ENCODE measurements at regions not wholly inside any gene's neighbourhood (a gene's known extent, or its start where the extent isn't known, plus 50 kb on each side); places are given as distances from the start of the nearest gene placed in this dataset.

DNA sequence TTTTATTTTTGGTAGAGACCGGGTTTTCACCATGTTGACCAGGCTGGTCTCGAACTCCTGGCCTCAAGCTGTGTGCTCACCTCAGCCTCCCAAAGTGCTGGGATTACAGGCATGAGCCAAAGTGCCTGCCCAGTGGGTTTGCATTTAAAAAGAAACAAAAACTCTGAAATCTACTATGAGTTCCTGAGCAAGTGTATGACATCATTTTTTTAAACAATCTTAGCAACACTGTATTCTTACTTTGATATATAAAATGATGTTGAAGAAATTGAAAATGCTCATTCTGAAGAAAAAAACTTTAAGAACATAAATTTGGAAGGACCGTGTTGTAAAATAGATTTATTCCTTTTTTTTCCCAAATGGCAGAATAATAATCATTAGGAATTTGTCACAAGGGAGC lies 1199.7 kb downstream of the DIAPH3 start:
- intact Hi-C loops (cut with DNase I), result no loop called here
- Histone ChIP-seq H3K4me3 (no peak overlapping the region), H3K27ac (no peak overlapping the region), H3K9me3 (no peaks in the 10 kb centered on the region), H3K4me1 (no peaks in the 10 kb centered on the region), H3K27me3 (ENCODE audit: low read depth) (no peaks in the 10 kb centered on the region), H3K36me3 (no peaks in the 10 kb centered on the region)
- TF ChIP-seq, protein P1, sequence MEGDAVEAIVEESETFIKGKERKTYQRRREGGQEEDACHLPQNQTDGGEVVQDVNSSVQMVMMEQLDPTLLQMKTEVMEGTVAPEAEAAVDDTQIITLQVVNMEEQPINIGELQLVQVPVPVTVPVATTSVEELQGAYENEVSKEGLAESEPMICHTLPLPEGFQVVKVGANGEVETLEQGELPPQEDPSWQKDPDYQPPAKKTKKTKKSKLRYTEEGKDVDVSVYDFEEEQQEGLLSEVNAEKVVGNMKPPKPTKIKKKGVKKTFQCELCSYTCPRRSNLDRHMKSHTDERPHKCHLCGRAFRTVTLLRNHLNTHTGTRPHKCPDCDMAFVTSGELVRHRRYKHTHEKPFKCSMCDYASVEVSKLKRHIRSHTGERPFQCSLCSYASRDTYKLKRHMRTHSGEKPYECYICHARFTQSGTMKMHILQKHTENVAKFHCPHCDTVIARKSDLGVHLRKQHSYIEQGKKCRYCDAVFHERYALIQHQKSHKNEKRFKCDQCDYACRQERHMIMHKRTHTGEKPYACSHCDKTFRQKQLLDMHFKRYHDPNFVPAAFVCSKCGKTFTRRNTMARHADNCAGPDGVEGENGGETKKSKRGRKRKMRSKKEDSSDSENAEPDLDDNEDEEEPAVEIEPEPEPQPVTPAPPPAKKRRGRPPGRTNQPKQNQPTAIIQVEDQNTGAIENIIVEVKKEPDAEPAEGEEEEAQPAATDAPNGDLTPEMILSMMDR (IDR thresholded peaks at IDR 0.05), result no peak
- DNase-seq, result no peak
- no peak for ATAC-seq

DNA sequence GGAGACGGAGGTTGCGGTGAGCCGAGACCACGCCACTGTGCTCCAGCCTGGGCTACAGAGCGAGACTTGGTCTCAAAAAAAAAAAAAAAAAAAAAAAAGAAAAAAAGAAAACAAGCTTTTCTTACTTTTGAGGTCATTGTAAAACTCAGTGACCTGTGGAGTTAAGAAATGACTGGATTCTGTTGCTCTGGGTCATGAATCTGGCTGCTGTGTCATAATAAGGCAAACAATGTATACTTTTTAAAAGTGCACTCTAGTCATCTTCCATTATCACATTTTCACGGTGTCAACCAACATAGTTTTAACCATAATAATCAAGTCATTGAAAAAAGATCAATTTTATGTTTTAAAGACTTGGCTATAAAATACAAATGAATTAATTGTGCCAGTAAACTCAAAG lies 1186.6 kb downstream of the DIAPH3 start:
- DNase-seq (no peak), ATAC-seq (no peak)
- TF ChIP-seq, protein P1 (IDR thresholded peaks at IDR 0.05), result no peak
- Histone ChIP-seq H3K36me3 (no peaks in the 10 kb centered on the region), H3K4me1 (no peaks in the 10 kb centered on the region), H3K4me3 (no peak overlapping the region), H3K27ac (no peak overlapping the region), H3K27me3 (ENCODE audit: low read depth) (no peaks in the 10 kb centered on the region), H3K9me3 (peaks cover 1% of the 10 kb centered on the region)
- intact Hi-C loops (cut with DNase I), result no loop called here

DNA sequence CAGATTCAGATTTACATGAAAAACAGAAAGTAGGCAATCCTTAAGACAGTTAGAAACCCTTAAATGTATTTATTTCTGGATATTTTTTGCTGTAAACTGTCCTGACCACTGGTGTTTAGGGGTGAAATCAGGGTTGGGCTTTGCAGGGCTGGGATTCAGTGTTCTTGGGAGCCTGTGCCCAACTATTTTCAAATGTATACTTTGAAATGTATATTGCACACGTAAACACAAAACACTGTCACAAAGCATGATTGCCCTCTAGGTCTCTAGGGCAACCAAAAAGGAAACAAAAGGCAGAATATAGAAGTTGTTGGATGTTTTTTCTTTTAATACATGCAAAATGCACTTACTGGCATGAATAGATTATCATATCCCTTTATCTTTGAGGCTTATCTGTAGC lies 1185.4 kb downstream of the DIAPH3 start:
- TF ChIP-seq, protein P1 (IDR thresholded peaks at IDR 0.05), result no peak
- intact Hi-C loops (cut with DNase I), result no loop called here
- no peaks in the 10 kb centered on the region for H3K36me3 ChIP-seq
- no peaks in the 10 kb centered on the region for H3K27me3 ChIP-seq (ENCODE audit: low read depth)
- no peak overlapping the region for H3K4me3 ChIP-seq
- no peak overlapping the region for H3K27ac ChIP-seq
- H3K9me3 ChIP-seq, result peaks cover 4% of the 10 kb centered on the region
- no peaks in the 10 kb centered on the region for H3K4me1 ChIP-seq
- DNase-seq (no peak), ATAC-seq (no peak)

DNA sequence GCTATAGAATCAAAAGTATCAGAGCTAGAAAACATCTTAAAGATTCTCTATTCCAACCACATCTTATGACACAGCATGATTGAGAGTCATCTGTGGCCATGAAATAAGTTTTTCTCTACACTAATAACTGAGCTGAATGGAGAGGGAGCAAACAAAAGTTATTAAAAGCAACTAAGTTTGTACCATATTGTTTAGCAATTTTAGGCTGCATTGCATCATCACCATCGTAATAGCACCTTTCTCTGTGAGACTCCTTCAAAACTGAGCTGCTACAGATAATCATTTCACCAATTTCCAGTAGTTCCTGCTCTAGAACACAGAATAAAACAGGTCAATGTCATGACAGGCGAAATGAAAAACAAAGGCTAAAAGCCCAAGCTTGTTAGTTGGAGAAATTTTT lies 1183.9 kb downstream of the DIAPH3 start:
- Histone ChIP-seq H3K4me3 (no peak overlapping the region), H3K27me3 (ENCODE audit: low read depth) (no peaks in the 10 kb centered on the region), H3K9me3 (peaks cover 4% of the 10 kb centered on the region), H3K4me1 (no peaks in the 10 kb centered on the region), H3K36me3 (no peaks in the 10 kb centered on the region), H3K27ac (no peak overlapping the region)
- TF ChIP-seq, protein P1 (IDR thresholded peaks at IDR 0.05), result no peak
- intact Hi-C loops (cut with DNase I), result no loop called here
- no peak for DNase-seq
- no peak for ATAC-seq

DNA sequence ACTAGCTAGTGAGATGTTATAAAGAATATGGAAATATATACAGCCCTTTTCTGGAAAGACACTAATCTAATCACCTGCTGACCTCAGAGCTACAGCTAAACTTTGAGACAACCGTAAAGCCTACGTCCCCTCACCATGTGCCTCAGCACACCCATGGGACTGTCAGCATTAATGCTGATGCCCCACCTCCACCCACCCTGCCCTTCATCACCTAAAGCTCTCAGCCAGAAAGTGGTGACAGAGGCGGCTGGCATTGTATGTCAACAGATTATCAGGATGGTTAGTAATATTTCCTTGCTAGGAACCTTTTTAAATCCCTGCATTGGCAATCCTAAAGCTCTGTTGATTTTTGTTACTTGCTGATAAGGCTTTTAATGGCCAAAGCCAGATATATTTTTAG lies 1177.9 kb downstream of the DIAPH3 start:
- TF ChIP-seq, protein P1 (IDR thresholded peaks at IDR 0.05), result no peak
- intact Hi-C loops (cut with DNase I), result no loop called here
- Histone ChIP-seq H3K27me3 (ENCODE audit: low read depth) (no peaks in the 10 kb centered on the region), H3K36me3 (no peaks in the 10 kb centered on the region), H3K9me3 (peaks cover 4% of the 10 kb centered on the region), H3K27ac (no peak overlapping the region), H3K4me1 (no peaks in the 10 kb centered on the region), H3K4me3 (no peak overlapping the region)
- DNase-seq (no peak), ATAC-seq (no peak)

DNA sequence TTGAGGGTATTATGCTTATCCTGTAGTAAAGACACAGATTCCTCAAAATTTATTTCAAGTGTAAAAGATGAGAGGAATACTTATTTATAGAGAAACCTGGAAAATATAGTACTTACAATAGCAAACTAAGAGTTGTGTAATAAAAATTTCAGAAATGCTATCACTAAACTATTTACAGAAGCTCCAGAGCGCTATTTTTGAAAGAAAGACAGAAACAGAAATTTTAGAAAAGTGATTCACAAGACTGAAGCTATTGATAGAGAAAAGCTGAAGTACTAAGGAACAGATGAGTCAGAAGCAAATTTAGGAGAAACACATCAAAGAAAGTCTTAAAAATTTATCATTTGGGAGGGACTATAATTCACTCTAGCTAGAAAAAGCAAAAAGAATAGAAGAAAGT lies 1174.2 kb downstream of the DIAPH3 start:
- intact Hi-C loops (cut with DNase I), result no loop called here
- Histone ChIP-seq H3K4me1 (no peaks in the 10 kb centered on the region), H3K36me3 (no peaks in the 10 kb centered on the region), H3K4me3 (no peak overlapping the region), H3K27ac (no peak overlapping the region), H3K9me3 (no peaks in the 10 kb centered on the region), H3K27me3 (ENCODE audit: low read depth) (no peaks in the 10 kb centered on the region)
- TF ChIP-seq, protein P1 (IDR thresholded peaks at IDR 0.05), result no peak
- no peak for DNase-seq
- ATAC-seq, result no peak
